Keratinocyte (primary cell): ENCODE measurements at regions not wholly inside any gene's neighbourhood (a gene's known extent, or its start where the extent isn't known, plus 50 kb on each side); places are given as distances from the start of the nearest gene placed in this dataset.

Experiments used
- DNase-seq: peaks from one replicate; pipeline ENCODE4 v3.0.0-alpha.2; 2011; ENCODE audit warnings: low read depth, missing footprints, low spot score
- FAIRE-seq: peaks from 2 replicates; lab custom pipeline; 2011; peaks lifted over from hg19 to GRCh38; lab: Jason Lieb, UNC
- H2AFZ ChIP-seq: 2 replicates; pipeline ENCODE4 v1.6.0; 2012; ENCODE audit warnings: low read length, control low read depth, inconsistent platforms; ENCODE audit not compliant: control insufficient read depth
- H3K27ac ChIP-seq: 2 replicates; pipeline ENCODE4 v1.5.1; 2011; ENCODE audit warnings: low read length; ENCODE audit not compliant: control insufficient read depth, insufficient read depth
- H3K27me3 ChIP-seq: 3 replicates; pipeline ENCODE4 v1.6.0; 2011; ENCODE audit warnings: low read length; ENCODE audit not compliant: control insufficient read depth, insufficient read depth; ENCODE audit errors: extremely low read depth
- H3K36me3 ChIP-seq, 2 experiments: 2 replicates in 1 of 2; 3 replicates in 1 of 2; pipeline ENCODE4 v1.5.1; 2011; ENCODE audit warnings: low read length in 2 of 2, mild to moderate bottlenecking in 1 of 2; ENCODE audit not compliant: control insufficient read depth in 2 of 2, insufficient read depth in 2 of 2; ENCODE audit errors: extremely low read depth in 1 of 2
- H3K4me1 ChIP-seq: 3 replicates; pipeline ENCODE4 v1.5.1; 2011; ENCODE audit warnings: low read length; ENCODE audit not compliant: control insufficient read depth, insufficient read depth; ENCODE audit errors: extremely low read depth
- H3K4me2 ChIP-seq: 3 replicates; pipeline ENCODE4 v1.6.0; 2011; ENCODE audit warnings: low read depth, low read length; ENCODE audit not compliant: control insufficient read depth, insufficient read depth; ENCODE audit errors: extremely low read depth
- H3K4me3 ChIP-seq, 3 experiments: fragments of 200-600 bp in 1 of 3; sonication (generic) in 1 of 3; 2 replicates in 2 of 3; 3 replicates in 1 of 3; pipeline ENCODE4 v1.5.1; 2011 to 2016; ENCODE audit warnings: low read length in 3 of 3, mild to moderate bottlenecking in 3 of 3, control low read depth in 2 of 3, inconsistent platforms in 1 of 3, low read depth in 1 of 3, mixed read lengths in 1 of 3, mixed run types in 1 of 3, moderate library complexity in 1 of 3; ENCODE audit not compliant: control insufficient read depth in 2 of 3, insufficient read depth in 2 of 3; ENCODE audit errors: extremely low read depth in 1 of 3
- H3K79me2 ChIP-seq: 2 replicates; pipeline ENCODE4 v1.6.0; 2012; ENCODE audit warnings: low read length; ENCODE audit not compliant: control insufficient read depth, insufficient read depth
- H3K9ac ChIP-seq: 3 replicates; pipeline ENCODE4 v1.6.0; 2011; ENCODE audit warnings: low read length; ENCODE audit not compliant: control insufficient read depth, insufficient read depth; ENCODE audit errors: extremely low read depth
- H3K9me1 ChIP-seq: 3 replicates; pipeline ENCODE4 v1.6.0; 2011; ENCODE audit warnings: low read length; ENCODE audit not compliant: control insufficient read depth, insufficient read depth; ENCODE audit errors: extremely low read depth
- H3K9me3 ChIP-seq: 2 replicates; pipeline ENCODE4 v1.5.1; 2012; ENCODE audit warnings: low read depth, low read length; ENCODE audit not compliant: control insufficient read depth
- H4K20me1 ChIP-seq: 3 replicates; pipeline ENCODE4 v1.6.0; 2011; ENCODE audit warnings: low read length; ENCODE audit not compliant: control insufficient read depth, insufficient read depth; ENCODE audit errors: extremely low read depth
- CTCF ChIP-seq, 3 experiments: IDR thresholded peaks in 1 of 3; conservative IDR thresholded peaks in 1 of 3; optimal IDR thresholded peaks in 1 of 3; 2 replicates in 2 of 3; 3 replicates in 1 of 3; pipeline versions ENCODE3 to v1.5.1; 2011; ENCODE audit warnings: low read length in 3 of 3, mild to moderate bottlenecking in 3 of 3, moderate library complexity in 2 of 3, control low read depth in 1 of 3, inconsistent platforms in 1 of 3; ENCODE audit not compliant: insufficient read depth in 2 of 3; ENCODE audit errors: extremely low read depth in 1 of 3
- EZH2 ChIP-seq: IDR thresholded peaks from one replicate; pipeline ENCODE4 v1.6.1; 2012; ENCODE audit warnings: inconsistent platforms, mild to moderate bottlenecking, low read length, moderate library complexity
- dilution Hi-C: fragments of 300-500 bp; cut with MboI; formaldehyde crosslinking; loops from one replicate; pipeline ENCODE4 v1.7.0; 2020; ENCODE audit warnings: low sequenced_read_pairs; ENCODE audit not compliant: extremely low pct_ligation_motif_present

GRCh38 chr21:20627594-20627993, 370.6 kb upstream of the NCAM2 start:
- no peak overlapping the region for H3K4me3 ChIP-seq
- H3K9me3 ChIP-seq, result peaks cover 2% of the 10 kb centered on the region
- no peaks in the 10 kb centered on the region for H3K9me1 ChIP-seq
- FAIRE-seq (no peak), DNase-seq (no peak)
- TF ChIP-seq CTCF (optimal IDR thresholded peaks at IDR 0.05 in 1 of 3, IDR thresholded peaks at IDR 0.05 in 1 of 3, conservative IDR thresholded peaks at IDR 0.05 in 1 of 3; ENCODE audit: extremely low read depth in 1 of 3, insufficient read depth in 2 of 3, low read length in 3 of 3), result no peak
- no peak for TF ChIP-seq EZH2
- dilution Hi-C loops, result no loop called here
- no peaks in the 10 kb centered on the region for H4K20me1 ChIP-seq
- no peaks in the 10 kb centered on the region for H3K4me1 ChIP-seq
- no peaks in the 10 kb centered on the region for H3K79me2 ChIP-seq
- no peak overlapping the region for H3K4me2 ChIP-seq
- no peak overlapping the region for H3K27ac ChIP-seq
- no peak overlapping the region for H3K9ac ChIP-seq
- no peaks in the 10 kb centered on the region for H3K36me3 ChIP-seq
- no peak overlapping the region for H2AFZ ChIP-seq
- H3K27me3 ChIP-seq, result no peaks in the 10 kb centered on the region

GRCh38 chr21:20631633-20632032, 366.6 kb upstream of the NCAM2 start:
- H3K9ac ChIP-seq, result no peak overlapping the region
- dilution Hi-C loops, result no loop called here
- no peaks in the 10 kb centered on the region for H3K9me1 ChIP-seq
- no peaks in the 10 kb centered on the region for H3K79me2 ChIP-seq
- no peaks in the 10 kb centered on the region for H3K36me3 ChIP-seq
- H3K4me3 ChIP-seq, result no peak overlapping the region
- FAIRE-seq, result no peak
- no peaks in the 10 kb centered on the region for H3K27me3 ChIP-seq
- peaks cover 2% of the 10 kb centered on the region for H3K9me3 ChIP-seq
- TF ChIP-seq EZH2 (no peak), CTCF (optimal IDR thresholded peaks at IDR 0.05 in 1 of 3, IDR thresholded peaks at IDR 0.05 in 1 of 3, conservative IDR thresholded peaks at IDR 0.05 in 1 of 3; ENCODE audit: extremely low read depth in 1 of 3, insufficient read depth in 2 of 3, low read length in 3 of 3) (no peak)
- H3K4me1 ChIP-seq, result no peaks in the 10 kb centered on the region
- no peak overlapping the region for H2AFZ ChIP-seq
- H3K4me2 ChIP-seq, result no peak overlapping the region
- no peak overlapping the region for H3K27ac ChIP-seq
- no peak for DNase-seq
- H4K20me1 ChIP-seq, result no peaks in the 10 kb centered on the region
